Esophagus muscularis mucosa (tissue), 3 donors: ENCODE measurements at regions not wholly inside any gene's neighbourhood (a gene's known extent, or its start where the extent isn't known, plus 50 kb on each side); places are given as distances from the start of the nearest gene placed in this dataset.

Source experiments
- POLR2AphosphoS5 ChIP-seq, 2 donors: sonication (generic); formaldehyde crosslinking; IDR thresholded peaks; one replicate each; pipeline ENCODE4 v1.6.1; 2017; ENCODE audit warnings: antibody characterized with exemption in 2 of 2
- TF ChIP-seq, protein P1 (sequence below), 3 experiments: fragments of 200-600 bp in 2 of 3; fragments of 450-650 bp in 1 of 3; sonication (generic) in 2 of 3; IDR thresholded peaks; one replicate each; pipeline ENCODE4 v1.5.1; 2017 to 2019; ENCODE audit warnings: antibody characterized with exemption in 3 of 3, mild to moderate bottlenecking in 2 of 3, moderate library complexity in 1 of 3

GRCh38 chr6:1201547-1202200 lies 110.2 kb upstream of the FOXQ1 start:
- TF ChIP-seq, protein P1, sequence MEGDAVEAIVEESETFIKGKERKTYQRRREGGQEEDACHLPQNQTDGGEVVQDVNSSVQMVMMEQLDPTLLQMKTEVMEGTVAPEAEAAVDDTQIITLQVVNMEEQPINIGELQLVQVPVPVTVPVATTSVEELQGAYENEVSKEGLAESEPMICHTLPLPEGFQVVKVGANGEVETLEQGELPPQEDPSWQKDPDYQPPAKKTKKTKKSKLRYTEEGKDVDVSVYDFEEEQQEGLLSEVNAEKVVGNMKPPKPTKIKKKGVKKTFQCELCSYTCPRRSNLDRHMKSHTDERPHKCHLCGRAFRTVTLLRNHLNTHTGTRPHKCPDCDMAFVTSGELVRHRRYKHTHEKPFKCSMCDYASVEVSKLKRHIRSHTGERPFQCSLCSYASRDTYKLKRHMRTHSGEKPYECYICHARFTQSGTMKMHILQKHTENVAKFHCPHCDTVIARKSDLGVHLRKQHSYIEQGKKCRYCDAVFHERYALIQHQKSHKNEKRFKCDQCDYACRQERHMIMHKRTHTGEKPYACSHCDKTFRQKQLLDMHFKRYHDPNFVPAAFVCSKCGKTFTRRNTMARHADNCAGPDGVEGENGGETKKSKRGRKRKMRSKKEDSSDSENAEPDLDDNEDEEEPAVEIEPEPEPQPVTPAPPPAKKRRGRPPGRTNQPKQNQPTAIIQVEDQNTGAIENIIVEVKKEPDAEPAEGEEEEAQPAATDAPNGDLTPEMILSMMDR (IDR thresholded peaks at IDR 0.05): no peak
- TF ChIP-seq POLR2AphosphoS5 (IDR thresholded peaks at IDR 0.05): no peak
